A549 (cell line): ENCODE measurements at regions not wholly inside any gene's neighbourhood (a gene's known extent, or its start where the extent isn't known, plus 50 kb on each side); places are given as distances from the start of the nearest gene placed in this dataset.

Experiments
- ATAC-seq, 2 experiments: fragments of 200-7000 bp in 1 of 2; fragments of >200 bp in 1 of 2; cut with Nextera tagmentation in 1 of 2; cut with Tn5 transposase in 1 of 2; 3 replicates each; pipeline versions ENCODE4 v1.8.0 to v1.9.1; 2018 to 2020; ENCODE audit warnings: mild to moderate bottlenecking in 1 of 2, moderate library complexity in 1 of 2
- CTCF ChIA-PET: fragments of 300-600 bp; sonication (Branson Sonifier 250); formaldehyde crosslinking; extraction: SDS; loops from one replicate; lab custom pipeline; 2021; ENCODE audit warnings: antibody characterized with exemption, inconsistent platforms; lab: Yijun Ruan, JAX
- POLR2A ChIA-PET: fragments of 350-600 bp; formaldehyde crosslinking; extraction: SDS; loops from one replicate; lab custom pipeline; 2021; ENCODE audit warnings: antibody characterized with exemption, inconsistent platforms; lab: Yijun Ruan, JAX
- DNase-seq, 2 experiments: peaks; one replicate each; pipeline versions ENCODE4 v3.0.0 to v3.0.0-alpha.2; 2011 to 2016; ENCODE audit warnings: low read depth in 1 of 2, low spot score in 1 of 2
- FAIRE-seq: peaks from 2 replicates; lab custom pipeline; 2011; peaks lifted over from hg19 to GRCh38; lab: Jason Lieb, UNC
- H3K27ac ChIP-seq, 2 experiments: fragments of >200 bp; sonication (Bioruptor Twin); formaldehyde crosslinking; 3 replicates each; pipeline ENCODE4 v1.5.1; 2016 to 2017
- H3K4me1 ChIP-seq: fragments of >200 bp; sonication (Bioruptor Twin); formaldehyde crosslinking; 3 replicates; pipeline ENCODE4 v1.6.1; 2016
- H3K4me2 ChIP-seq: fragments of >200 bp; sonication (Bioruptor Twin); formaldehyde crosslinking; 3 replicates; pipeline ENCODE4 v1.6.1; 2016
- H3K4me3 ChIP-seq: fragments of >200 bp; sonication (Bioruptor Twin); formaldehyde crosslinking; 3 replicates; pipeline ENCODE4 v1.5.1; 2016
- H3K9me3 ChIP-seq: fragments of >200 bp; sonication (Bioruptor Twin); formaldehyde crosslinking; 3 replicates; pipeline ENCODE4 v1.6.1; 2016
- CEBPB ChIP-seq, 2 experiments: fragments of >200 bp in 1 of 2; sonication (Bioruptor Twin) in 1 of 2; formaldehyde crosslinking in 1 of 2; IDR thresholded peaks; 2 replicates each; pipeline ENCODE4 v1.6.1; 2012 to 2016
- CHD4 ChIP-seq: fragments of 200-600 bp; sonication (generic); IDR thresholded peaks from 2 replicates; pipeline ENCODE4 v1.6.1; 2016; ENCODE audit warnings: antibody characterized with exemption, mild to moderate bottlenecking, borderline replicate concordance
- EHMT2 ChIP-seq: fragments of 200-600 bp; sonication (generic); IDR thresholded peaks from 2 replicates; pipeline ENCODE4 v1.6.1; 2016; ENCODE audit warnings: antibody characterized with exemption, low read depth, mild to moderate bottlenecking, moderate library complexity
- EP300 ChIP-seq, 2 experiments: fragments of >200 bp; sonication (Bioruptor Twin); formaldehyde crosslinking; IDR thresholded peaks; 2 replicates in 1 of 2; 3 replicates in 1 of 2; pipeline ENCODE4 v1.6.1; 2016 to 2017
- ESRRA ChIP-seq: fragments of 150-350 bp; IDR thresholded peaks from 2 replicates; pipeline ENCODE4 v1.6.1; 2014; ENCODE audit warnings: mild to moderate bottlenecking, low read length, borderline replicate concordance
- HOXB13 ChIP-seq: fragments of 250-450 bp; sonication (Bioruptor Pico); IDR thresholded peaks from 2 replicates; pipeline ENCODE4 v1.5.0; 2020; ENCODE audit warnings: low read depth, mild to moderate bottlenecking, moderate library complexity
- NPAS2 ChIP-seq: fragments of 250-450 bp; sonication (Bioruptor Pico); IDR thresholded peaks from 2 replicates; pipeline ENCODE4 v1.8.0; 2022; ENCODE audit warnings: mild to moderate bottlenecking, moderate library complexity, borderline replicate concordance
- PHF8 ChIP-seq: fragments of 200-600 bp; sonication (generic); IDR thresholded peaks from 2 replicates; pipeline ENCODE4 v1.6.1; 2016; ENCODE audit warnings: low read depth, mild to moderate bottlenecking, antibody characterized with exemption, moderate library complexity, borderline replicate concordance
- POLR2AphosphoS2 ChIP-seq: conservative IDR thresholded peaks from 2 replicates; pipeline ENCODE4 v1.6.1; 2012; ENCODE audit warnings: low read length, improper control_type of control experiment, inconsistent platforms
- RARB ChIP-seq: fragments of 250-450 bp; sonication (Bioruptor Pico); IDR thresholded peaks from 2 replicates; pipeline ENCODE4 v1.8.0; 2021; ENCODE audit warnings: mild to moderate bottlenecking, moderate library complexity
- RCOR1 ChIP-seq: fragments of 150-350 bp; IDR thresholded peaks from 2 replicates; pipeline ENCODE4 v1.6.1; 2014; ENCODE audit warnings: antibody characterized with exemption, low read length, low read depth
- RFX5 ChIP-seq: fragments of 450-650 bp; IDR thresholded peaks from 2 replicates; pipeline ENCODE4 v1.7.1; 2014; ENCODE audit warnings: antibody characterized with exemption, mild to moderate bottlenecking, moderate library complexity
- RNF2 ChIP-seq: fragments of 200-600 bp; sonication (generic); IDR thresholded peaks from 2 replicates; pipeline ENCODE4 v1.6.1; 2016; ENCODE audit warnings: low read depth, mild to moderate bottlenecking, antibody characterized with exemption, moderate library complexity, borderline replicate concordance
- SMC3 ChIP-seq: fragments of >200 bp; sonication (Bioruptor Twin); formaldehyde crosslinking; IDR thresholded peaks from 3 replicates; pipeline ENCODE4 v1.6.1; 2018; ENCODE audit warnings: inconsistent platforms
- SREBF2 ChIP-seq: fragments of 450-650 bp; IDR thresholded peaks from 2 replicates; pipeline ENCODE4 v1.6.1; 2014; ENCODE audit warnings: mild to moderate bottlenecking, moderate library complexity
- TFCP2L1 ChIP-seq: fragments of 250-450 bp; sonication (Bioruptor Pico); IDR thresholded peaks from 2 replicates; pipeline ENCODE4 v1.5.0; 2021; ENCODE audit warnings: mild to moderate bottlenecking
- TP53 ChIP-seq: fragments of 250-450 bp; sonication (Bioruptor Pico); IDR thresholded peaks from 2 replicates; pipeline ENCODE4 v1.5.0; 2021; ENCODE audit warnings: mild to moderate bottlenecking, moderate library complexity
- ZNF302 ChIP-seq: fragments of 250-450 bp; sonication (Bioruptor Pico); IDR thresholded peaks from 2 replicates; pipeline ENCODE4 v1.9.0; 2021; ENCODE audit warnings: inconsistent platforms, mild to moderate bottlenecking, moderate library complexity
- WGBS: methylation state at CpG from one replicate; pipeline ENCODE4 v1.1.6; 2017; ENCODE audit errors: missing lambda C conversion rate; 5-methylcytosine and 5-hydroxymethylcytosine counted together
- TF ChIP-seq, protein P1 (sequence below): IDR thresholded peaks from 2 replicates; pipeline ENCODE4 v1.6.1; 2012
- TF ChIP-seq, protein P2 (sequence below): fragments of >200 bp; sonication (Bioruptor Twin); formaldehyde crosslinking; IDR thresholded peaks from 2 replicates; pipeline ENCODE4 v1.6.1; 2016
- TF ChIP-seq, protein P3 (sequence below): fragments of >200 bp; sonication (Bioruptor Twin); formaldehyde crosslinking; IDR thresholded peaks from 3 replicates; pipeline ENCODE4 v1.6.1; 2016
- TF ChIP-seq, protein P4 (sequence below): fragments of >200 bp; sonication (Bioruptor Twin); formaldehyde crosslinking; IDR thresholded peaks from 3 replicates; pipeline ENCODE4 v1.5.1; 2016
- TF ChIP-seq, protein P5 (sequence below): fragments of 200-600 bp; sonication (generic); IDR thresholded peaks from 2 replicates; pipeline ENCODE4 v1.6.1; 2016; ENCODE audit warnings: antibody characterized with exemption, mild to moderate bottlenecking, moderate library complexity

DNA sequence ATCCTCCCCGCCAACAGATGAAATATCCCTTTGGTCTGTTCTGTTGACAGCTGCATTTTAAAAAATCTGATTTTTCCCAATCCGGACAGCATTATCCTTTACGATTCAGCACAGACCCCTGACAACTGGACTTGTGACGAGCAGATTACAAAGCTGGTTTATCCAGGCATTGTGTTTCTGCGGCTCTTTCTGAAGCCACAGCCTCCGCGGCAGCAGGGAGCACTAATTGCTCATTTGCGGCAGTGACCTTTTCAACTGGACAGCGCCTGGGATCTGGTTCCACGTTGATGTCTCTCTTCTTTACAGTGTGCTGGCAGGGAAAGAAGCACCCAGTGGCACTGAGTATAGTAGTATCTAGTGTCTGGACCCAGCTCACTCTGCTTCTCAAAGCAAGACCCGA is 351.2 kb downstream of the ZNF608 start (continued):
- TF ChIP-seq RCOR1 = no peak
- TF ChIP-seq, protein P1, sequence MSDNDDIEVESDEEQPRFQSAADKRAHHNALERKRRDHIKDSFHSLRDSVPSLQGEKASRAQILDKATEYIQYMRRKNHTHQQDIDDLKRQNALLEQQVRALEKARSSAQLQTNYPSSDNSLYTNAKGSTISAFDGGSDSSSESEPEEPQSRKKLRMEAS = no peak

DNA sequence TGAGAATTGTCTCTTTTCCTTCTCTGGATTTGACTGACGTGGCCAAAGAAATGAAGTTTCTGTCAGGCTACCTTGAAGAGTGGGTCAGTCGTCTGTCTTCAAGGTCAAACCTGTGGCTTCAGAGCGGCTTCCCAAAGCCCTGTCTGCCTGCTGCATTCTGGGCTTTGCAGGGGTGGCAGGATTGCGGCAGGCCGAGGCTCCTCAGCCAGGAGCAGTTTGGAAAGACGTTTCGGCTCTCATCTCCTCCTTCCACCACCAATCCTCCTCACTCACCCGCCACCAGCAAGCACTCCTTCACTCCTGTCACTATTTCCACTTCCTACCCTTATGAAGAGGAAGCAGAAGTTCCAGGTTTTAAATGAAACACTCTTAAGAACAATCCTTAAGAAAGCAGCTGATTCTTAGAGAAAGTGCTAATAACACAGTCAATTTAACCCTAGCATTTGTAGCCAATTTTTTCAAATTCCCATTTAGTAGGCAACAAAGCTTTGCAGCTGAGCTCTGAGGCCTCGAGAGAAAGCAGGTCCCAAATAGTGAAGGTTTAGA is 351.7 kb downstream of the ZNF608 start:
- H3K4me1 ChIP-seq = no peaks in the 10 kb centered on the region
- H3K4me2 ChIP-seq = no peak overlapping the region
- POLR2A ChIA-PET = no interaction called here
- WGBS = 70% methylated on average over 9 of the region's 9 CpGs
- CTCF ChIA-PET = no interaction called here
- FAIRE-seq (no peak), DNase-seq (no peak), ATAC-seq (no peak)
- no peak overlapping the region for H3K4me3 ChIP-seq
- H3K27ac ChIP-seq = no peak overlapping the region
- peaks cover 10% of the 10 kb centered on the region; the same call in 1 of the 3 replicates for H3K9me3 ChIP-seq
- TF ChIP-seq EHMT2 = no peak
- TF ChIP-seq EP300 (IDR thresholded peaks at IDR 0.05) = no peak
- TF ChIP-seq CEBPB (IDR thresholded peaks at IDR 0.05) = no peak
- no peak for TF ChIP-seq SMC3
- TF ChIP-seq SREBF2 = no peak
- no peak for TF ChIP-seq CHD4
- TF ChIP-seq, protein P1 = no peak
- no peak for TF ChIP-seq TFCP2L1
- TF ChIP-seq, protein P2, sequence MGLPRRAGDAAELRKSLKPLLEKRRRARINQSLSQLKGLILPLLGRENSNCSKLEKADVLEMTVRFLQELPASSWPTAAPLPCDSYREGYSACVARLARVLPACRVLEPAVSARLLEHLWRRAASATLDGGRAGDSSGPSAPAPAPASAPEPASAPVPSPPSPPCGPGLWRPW = no peak
- TF ChIP-seq POLR2AphosphoS2 = no peak
- no peak for TF ChIP-seq PHF8
- TF ChIP-seq, protein P3, sequence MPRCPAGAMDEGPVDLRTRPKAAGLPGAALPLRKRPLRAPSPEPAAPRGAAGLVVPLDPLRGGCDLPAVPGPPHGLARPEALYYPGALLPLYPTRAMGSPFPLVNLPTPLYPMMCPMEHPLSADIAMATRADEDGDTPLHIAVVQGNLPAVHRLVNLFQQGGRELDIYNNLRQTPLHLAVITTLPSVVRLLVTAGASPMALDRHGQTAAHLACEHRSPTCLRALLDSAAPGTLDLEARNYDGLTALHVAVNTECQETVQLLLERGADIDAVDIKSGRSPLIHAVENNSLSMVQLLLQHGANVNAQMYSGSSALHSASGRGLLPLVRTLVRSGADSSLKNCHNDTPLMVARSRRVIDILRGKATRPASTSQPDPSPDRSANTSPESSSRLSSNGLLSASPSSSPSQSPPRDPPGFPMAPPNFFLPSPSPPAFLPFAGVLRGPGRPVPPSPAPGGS = no peak
- no peak for TF ChIP-seq NPAS2 (CRISPR knock-in tag)
- TF ChIP-seq ESRRA = no peak
- no peak for TF ChIP-seq RFX5
- TF ChIP-seq, protein P4, sequence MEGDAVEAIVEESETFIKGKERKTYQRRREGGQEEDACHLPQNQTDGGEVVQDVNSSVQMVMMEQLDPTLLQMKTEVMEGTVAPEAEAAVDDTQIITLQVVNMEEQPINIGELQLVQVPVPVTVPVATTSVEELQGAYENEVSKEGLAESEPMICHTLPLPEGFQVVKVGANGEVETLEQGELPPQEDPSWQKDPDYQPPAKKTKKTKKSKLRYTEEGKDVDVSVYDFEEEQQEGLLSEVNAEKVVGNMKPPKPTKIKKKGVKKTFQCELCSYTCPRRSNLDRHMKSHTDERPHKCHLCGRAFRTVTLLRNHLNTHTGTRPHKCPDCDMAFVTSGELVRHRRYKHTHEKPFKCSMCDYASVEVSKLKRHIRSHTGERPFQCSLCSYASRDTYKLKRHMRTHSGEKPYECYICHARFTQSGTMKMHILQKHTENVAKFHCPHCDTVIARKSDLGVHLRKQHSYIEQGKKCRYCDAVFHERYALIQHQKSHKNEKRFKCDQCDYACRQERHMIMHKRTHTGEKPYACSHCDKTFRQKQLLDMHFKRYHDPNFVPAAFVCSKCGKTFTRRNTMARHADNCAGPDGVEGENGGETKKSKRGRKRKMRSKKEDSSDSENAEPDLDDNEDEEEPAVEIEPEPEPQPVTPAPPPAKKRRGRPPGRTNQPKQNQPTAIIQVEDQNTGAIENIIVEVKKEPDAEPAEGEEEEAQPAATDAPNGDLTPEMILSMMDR = no peak
- TF ChIP-seq TP53 = no peak

DNA sequence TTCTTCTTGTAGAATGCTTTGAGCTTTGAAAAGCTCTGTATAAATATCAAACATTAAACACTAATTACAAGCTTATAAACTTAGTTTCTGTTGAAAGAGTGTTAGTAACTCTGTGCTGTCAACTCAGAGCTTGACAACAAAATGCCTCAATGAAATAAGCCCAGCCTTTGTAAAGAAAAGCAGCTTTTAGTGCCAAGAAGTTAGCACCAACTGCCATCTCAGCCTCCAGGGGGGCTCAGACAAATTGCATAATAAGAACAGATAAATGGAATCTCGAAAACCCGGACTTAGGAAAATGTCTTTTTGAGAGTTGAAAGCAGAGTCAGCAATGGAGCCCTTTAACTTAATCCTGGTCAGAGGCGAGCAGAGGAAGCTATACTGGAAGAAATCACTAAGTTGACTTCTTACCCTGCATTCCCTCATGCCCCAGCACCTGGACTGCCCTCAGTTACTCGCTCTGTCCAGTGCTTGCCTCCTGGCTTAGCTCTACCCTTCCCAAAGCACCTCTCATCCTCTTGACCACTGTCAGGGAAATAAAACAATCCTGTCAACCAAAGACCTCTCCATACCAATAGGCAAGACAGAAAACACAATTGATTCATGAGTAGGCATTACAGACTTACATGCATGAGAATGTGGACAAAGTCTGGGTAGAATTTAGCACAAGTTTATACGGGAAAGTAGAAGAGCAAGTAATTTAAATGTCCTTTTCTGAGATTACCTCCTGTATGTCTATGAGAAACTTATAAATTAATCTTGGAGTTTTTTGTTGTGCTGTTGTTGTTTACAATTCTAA is 352.7 kb downstream of the ZNF608 start:
- FAIRE-seq (no peak), ATAC-seq (no peak), DNase-seq (no peak)
- WGBS = 61% methylated on average over 5 of the region's 5 CpGs
- ChIA-PET POLR2A (no interaction called here), CTCF (no interaction called here)
- no peak overlapping the region for H3K27ac ChIP-seq
- no peak overlapping the region for H3K4me2 ChIP-seq
- H3K9me3 ChIP-seq = peaks cover 14% of the 10 kb centered on the region; the same call in 1 of the 3 replicates
- H3K4me1 ChIP-seq = no peaks in the 10 kb centered on the region
- H3K4me3 ChIP-seq = no peak overlapping the region
- TF ChIP-seq HOXB13 (CRISPR knock-in tag) = no peak
- no peak for TF ChIP-seq RNF2
- TF ChIP-seq, protein P5, sequence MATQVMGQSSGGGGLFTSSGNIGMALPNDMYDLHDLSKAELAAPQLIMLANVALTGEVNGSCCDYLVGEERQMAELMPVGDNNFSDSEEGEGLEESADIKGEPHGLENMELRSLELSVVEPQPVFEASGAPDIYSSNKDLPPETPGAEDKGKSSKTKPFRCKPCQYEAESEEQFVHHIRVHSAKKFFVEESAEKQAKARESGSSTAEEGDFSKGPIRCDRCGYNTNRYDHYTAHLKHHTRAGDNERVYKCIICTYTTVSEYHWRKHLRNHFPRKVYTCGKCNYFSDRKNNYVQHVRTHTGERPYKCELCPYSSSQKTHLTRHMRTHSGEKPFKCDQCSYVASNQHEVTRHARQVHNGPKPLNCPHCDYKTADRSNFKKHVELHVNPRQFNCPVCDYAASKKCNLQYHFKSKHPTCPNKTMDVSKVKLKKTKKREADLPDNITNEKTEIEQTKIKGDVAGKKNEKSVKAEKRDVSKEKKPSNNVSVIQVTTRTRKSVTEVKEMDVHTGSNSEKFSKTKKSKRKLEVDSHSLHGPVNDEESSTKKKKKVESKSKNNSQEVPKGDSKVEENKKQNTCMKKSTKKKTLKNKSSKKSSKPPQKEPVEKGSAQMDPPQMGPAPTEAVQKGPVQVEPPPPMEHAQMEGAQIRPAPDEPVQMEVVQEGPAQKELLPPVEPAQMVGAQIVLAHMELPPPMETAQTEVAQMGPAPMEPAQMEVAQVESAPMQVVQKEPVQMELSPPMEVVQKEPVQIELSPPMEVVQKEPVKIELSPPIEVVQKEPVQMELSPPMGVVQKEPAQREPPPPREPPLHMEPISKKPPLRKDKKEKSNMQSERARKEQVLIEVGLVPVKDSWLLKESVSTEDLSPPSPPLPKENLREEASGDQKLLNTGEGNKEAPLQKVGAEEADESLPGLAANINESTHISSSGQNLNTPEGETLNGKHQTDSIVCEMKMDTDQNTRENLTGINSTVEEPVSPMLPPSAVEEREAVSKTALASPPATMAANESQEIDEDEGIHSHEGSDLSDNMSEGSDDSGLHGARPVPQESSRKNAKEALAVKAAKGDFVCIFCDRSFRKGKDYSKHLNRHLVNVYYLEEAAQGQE = no peak
- TF ChIP-seq ZNF302 (CRISPR knock-in tag) = no peak
- TF ChIP-seq RARB (CRISPR knock-in tag) = no peak
- no peak for TF ChIP-seq TP53
- no peak for TF ChIP-seq TFCP2L1
- TF ChIP-seq, protein P4 = no peak
- no peak for TF ChIP-seq NPAS2 (CRISPR knock-in tag)
